22Rv1 (cell line): ENCODE measurements at regions not wholly inside any gene's neighbourhood (a gene's known extent, or its start where the extent isn't known, plus 50 kb on each side); places are given as distances from the start of the nearest gene placed in this dataset.

Source experiments
- ZFX ChIP-seq: fragments of 450-650 bp; IDR thresholded peaks from 2 replicates; pipeline ENCODE4 v1.6.1; 2017; ENCODE audit warnings: antibody characterized with exemption, borderline replicate concordance
- TF ChIP-seq, protein P1 (sequence below): fragments of 450-650 bp; IDR thresholded peaks from 2 replicates; pipeline ENCODE4 v1.5.1; 2017; ENCODE audit warnings: mild to moderate bottlenecking

- TF ChIP-seq, protein P1, sequence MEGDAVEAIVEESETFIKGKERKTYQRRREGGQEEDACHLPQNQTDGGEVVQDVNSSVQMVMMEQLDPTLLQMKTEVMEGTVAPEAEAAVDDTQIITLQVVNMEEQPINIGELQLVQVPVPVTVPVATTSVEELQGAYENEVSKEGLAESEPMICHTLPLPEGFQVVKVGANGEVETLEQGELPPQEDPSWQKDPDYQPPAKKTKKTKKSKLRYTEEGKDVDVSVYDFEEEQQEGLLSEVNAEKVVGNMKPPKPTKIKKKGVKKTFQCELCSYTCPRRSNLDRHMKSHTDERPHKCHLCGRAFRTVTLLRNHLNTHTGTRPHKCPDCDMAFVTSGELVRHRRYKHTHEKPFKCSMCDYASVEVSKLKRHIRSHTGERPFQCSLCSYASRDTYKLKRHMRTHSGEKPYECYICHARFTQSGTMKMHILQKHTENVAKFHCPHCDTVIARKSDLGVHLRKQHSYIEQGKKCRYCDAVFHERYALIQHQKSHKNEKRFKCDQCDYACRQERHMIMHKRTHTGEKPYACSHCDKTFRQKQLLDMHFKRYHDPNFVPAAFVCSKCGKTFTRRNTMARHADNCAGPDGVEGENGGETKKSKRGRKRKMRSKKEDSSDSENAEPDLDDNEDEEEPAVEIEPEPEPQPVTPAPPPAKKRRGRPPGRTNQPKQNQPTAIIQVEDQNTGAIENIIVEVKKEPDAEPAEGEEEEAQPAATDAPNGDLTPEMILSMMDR: no peak
- TF ChIP-seq ZFX: no peak
These were observed 72.0 kb upstream of the AFDN start for GRCh38 chr6:167754691-167755090.
